ENCODE measurements at regions not wholly inside any gene's neighbourhood (a gene's known extent, or its start where the extent isn't known, plus 50 kb on each side); places are given as distances from the start of the nearest gene placed in this dataset.

- TF ChIP-seq CTCF (IDR thresholded peaks at IDR 0.05), result no peak
- no peak for TF ChIP-seq POLR2A (IDR thresholded peaks at IDR 0.05)
These were observed 272.3 kb downstream of the ADGRL2 start for GRCh38 chr1:82073071-82073470.
